PC-3 (cell line): ENCODE measurements at regions not wholly inside any gene's neighbourhood (a gene's known extent, or its start where the extent isn't known, plus 50 kb on each side); places are given as distances from the start of the nearest gene placed in this dataset.

Experiments
- EZH2 ChIP-seq: fragments of 300-600 bp; sonication (generic); IDR thresholded peaks from one replicate; pipeline ENCODE4 v1.6.1; 2017; ENCODE audit warnings: antibody characterized with exemption, mild to moderate bottlenecking, low read length; ENCODE audit not compliant: unreplicated experiment
- EZH2phosphoT487 ChIP-seq: fragments of 300-600 bp; sonication (generic); IDR thresholded peaks from 2 replicates; pipeline ENCODE4 v1.6.1; 2018; ENCODE audit warnings: mild to moderate bottlenecking, antibody characterized with exemption, low read length, borderline replicate concordance
- TF ChIP-seq, protein P1 (sequence below): fragments of 300-600 bp; sonication (generic); conservative IDR thresholded peaks from 2 replicates; pipeline ENCODE4 v1.5.1; 2017; ENCODE audit warnings: antibody characterized with exemption, low read depth, mild to moderate bottlenecking, low read length

DNA sequence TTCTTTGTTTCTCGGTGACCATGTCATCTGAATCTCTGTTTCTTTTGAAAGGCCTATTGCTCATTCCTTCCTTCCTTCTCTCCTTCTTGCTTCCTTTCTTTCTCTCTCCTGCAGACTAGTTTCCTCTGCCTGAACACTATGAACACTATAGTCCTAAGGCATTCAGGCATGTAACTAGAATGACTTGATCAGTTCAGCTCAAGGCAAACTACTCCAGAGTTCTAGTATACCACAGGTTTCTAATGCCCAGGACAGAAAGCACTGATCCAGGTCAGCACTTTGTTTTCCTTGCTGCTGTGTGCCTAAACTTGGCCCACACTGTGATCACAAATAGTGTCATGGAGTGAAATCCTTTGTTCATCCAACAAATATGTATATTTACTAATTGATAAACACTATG is 324.1 kb upstream of the GJE1 start:
- TF ChIP-seq, protein P1, sequence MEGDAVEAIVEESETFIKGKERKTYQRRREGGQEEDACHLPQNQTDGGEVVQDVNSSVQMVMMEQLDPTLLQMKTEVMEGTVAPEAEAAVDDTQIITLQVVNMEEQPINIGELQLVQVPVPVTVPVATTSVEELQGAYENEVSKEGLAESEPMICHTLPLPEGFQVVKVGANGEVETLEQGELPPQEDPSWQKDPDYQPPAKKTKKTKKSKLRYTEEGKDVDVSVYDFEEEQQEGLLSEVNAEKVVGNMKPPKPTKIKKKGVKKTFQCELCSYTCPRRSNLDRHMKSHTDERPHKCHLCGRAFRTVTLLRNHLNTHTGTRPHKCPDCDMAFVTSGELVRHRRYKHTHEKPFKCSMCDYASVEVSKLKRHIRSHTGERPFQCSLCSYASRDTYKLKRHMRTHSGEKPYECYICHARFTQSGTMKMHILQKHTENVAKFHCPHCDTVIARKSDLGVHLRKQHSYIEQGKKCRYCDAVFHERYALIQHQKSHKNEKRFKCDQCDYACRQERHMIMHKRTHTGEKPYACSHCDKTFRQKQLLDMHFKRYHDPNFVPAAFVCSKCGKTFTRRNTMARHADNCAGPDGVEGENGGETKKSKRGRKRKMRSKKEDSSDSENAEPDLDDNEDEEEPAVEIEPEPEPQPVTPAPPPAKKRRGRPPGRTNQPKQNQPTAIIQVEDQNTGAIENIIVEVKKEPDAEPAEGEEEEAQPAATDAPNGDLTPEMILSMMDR: no peak
- no peak for TF ChIP-seq EZH2
- TF ChIP-seq EZH2phosphoT487: no peak
